GM18511 (cell line): ENCODE measurements at regions not wholly inside any gene's neighbourhood (a gene's known extent, or its start where the extent isn't known, plus 50 kb on each side); places are given as distances from the start of the nearest gene placed in this dataset.
"Not testable (repeated sequence)": the region's sequence is repeated elsewhere in the genome, so short reads cannot be mapped to it uniquely, and the experiment has no call there.

Source experiments
- ATAC-seq: cut with Tn5 transposase; IDR thresholded peaks from one replicate; pipeline ENCODE4 v1.9.1; 2021; ENCODE audit warnings: mild to moderate bottlenecking, moderate library complexity; ENCODE audit not compliant: unreplicated experiment

DNA sequence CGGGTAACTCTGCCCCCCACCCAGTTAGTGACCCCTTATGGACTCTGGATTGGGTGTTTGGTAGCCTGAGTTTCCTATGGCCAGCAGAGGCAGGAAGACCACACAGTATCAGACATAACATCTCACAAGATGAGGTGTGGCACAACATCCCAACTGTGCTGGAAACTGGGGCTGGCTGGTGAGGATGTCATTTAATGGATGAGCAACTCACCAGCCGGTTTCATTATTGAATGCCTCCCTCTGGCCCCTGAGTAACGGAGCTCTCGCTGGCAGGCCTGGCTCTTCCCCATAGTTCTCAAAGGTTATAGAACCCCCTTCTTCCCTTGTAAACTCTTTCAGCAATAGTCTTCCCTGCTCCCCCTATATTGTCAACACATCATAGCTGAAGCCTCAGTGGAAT lies 195.0 kb downstream of the BCL11A start:
- no peak for ATAC-seq

DNA sequence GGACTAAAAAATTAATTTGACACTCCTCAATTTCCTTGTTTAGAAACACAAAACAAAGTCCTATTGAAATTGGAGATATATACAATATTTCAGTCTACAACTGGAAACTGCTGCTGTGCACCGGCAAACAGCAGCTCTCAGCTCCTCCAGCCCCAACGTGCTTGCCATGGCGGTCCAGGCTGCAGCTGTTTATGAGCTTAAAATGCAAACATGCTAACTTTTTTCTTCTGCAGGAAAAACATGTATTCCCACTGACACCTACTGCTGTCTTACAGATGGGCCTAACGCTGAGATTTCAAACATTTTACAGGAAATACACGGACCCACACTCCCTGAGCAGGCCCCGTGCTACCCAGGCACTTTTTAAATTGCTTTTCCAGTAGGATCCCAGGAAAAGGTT lies 195.5 kb downstream of the BCL11A start:
- no peak for ATAC-seq

GRCh38 chr2:60356346-60356745 lies 197.1 kb downstream of the BCL11A start:
- ATAC-seq: peak; percentile 17

- peak; percentile 13 for ATAC-seq
Measured at GRCh38 chr2:60355849-60356261, 197.6 kb downstream of the BCL11A start.

- ATAC-seq: no peak
Measured at GRCh38 chr2:60354713-60355112, 198.7 kb downstream of the BCL11A start.

GRCh38 chr2:60353863-60354262 lies 199.6 kb downstream of the BCL11A start:
- ATAC-seq: peak; percentile 39

DNA sequence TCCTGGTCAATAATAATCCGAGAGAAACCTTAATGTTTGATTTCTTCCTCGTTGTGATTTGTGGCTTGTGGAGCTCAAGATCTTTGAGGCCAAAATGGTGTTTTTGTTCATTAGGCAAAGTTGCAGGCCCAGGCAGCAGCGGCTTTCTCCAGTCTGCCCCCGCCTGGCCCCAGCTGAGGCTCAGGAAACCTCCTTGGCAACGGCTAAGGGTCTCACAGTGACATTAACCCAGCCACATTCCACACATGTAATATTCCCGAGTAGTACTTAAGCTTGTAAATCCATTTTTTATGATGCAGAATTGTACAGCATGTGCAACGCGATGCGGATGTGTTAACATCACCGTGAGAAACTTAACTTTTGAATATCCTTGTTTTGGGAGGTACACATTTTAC lies 200.1 kb downstream of the BCL11A start:
- ATAC-seq: peak; percentile 11

- ATAC-seq: peak; percentile 20
Measured at GRCh38 chr2:60352491-60353405, 200.7 kb downstream of the BCL11A start.

DNA sequence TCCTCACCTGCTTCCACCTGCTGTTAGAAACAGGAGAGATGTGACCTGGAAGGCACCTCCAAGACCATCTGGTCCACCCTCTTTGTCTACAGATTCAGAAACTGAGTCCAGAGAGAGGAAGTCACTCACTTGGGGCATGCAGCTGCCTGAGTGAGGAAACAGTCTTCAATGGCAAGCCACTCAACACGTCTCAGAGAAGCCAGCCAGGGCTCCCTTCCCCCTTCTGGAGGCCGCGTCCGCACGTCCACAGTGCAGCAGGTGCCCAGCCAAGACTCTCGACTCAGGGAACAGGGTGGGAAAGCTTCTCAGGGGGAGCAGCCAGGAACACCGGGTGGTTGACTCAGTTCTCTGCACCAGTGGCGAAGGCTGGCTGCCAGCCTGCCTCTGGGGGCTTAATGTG lies 201.7 kb downstream of the BCL11A start:
- peak; percentile 26 for ATAC-seq

DNA sequence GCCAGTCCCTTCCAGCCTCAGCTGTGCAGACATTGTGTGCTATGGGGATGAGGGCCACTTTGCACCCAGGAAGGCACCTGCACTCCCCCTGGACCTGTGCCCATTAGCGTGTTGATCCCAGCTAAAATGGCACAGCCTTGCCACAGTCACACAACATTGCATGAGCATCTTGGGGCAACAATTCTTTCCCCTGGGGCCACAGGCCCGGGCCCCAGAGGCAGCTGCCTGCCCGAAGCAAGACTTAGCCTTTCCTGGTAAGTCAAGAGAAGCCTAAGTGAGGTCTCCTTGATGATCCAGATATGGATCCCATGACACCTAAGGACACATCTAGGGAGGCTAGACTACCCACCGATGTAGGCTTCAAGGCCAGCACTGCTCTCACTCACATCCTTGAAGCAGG lies 202.1 kb downstream of the BCL11A start:
- peak; percentile 0 for ATAC-seq

DNA sequence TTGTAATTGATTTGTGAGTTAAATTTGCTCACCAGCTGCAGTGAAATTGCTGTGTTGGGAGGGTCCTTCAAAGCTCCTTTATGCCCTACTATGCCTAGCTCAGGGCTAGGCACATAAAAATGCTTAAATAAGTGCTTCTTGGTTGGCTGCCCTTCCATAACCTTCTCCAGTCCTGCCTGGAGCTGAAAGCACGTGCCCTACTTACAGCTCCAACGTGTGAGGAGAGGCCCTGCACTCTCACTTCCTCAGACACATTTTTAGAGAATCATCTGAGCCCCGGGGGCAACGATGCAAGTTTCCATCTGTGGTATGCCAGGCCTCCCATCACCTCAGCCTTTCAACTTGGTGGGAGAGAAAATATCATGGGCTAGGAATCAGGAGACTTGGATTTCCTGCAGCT lies 202.7 kb downstream of the BCL11A start:
- no peak for ATAC-seq

DNA sequence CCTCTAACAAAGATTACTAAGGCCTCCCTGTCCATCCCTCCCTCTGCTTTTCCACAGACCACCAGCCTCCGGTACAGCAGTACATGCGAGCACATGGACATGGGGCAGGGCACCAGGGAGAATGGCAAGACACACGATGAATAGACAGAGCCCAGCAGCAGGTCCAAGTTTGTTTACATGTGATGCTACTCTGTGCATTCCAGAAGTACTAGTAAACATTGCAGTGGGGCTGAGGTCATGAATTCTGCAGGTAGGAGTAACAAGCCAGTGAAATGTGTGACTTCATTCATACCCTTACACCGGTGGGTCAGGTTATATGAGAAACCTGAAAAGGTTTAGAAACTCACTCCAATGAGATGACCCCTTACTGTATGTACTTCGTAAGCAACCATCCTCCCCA lies 205.7 kb downstream of the BCL11A start:
- no peak for ATAC-seq

DNA sequence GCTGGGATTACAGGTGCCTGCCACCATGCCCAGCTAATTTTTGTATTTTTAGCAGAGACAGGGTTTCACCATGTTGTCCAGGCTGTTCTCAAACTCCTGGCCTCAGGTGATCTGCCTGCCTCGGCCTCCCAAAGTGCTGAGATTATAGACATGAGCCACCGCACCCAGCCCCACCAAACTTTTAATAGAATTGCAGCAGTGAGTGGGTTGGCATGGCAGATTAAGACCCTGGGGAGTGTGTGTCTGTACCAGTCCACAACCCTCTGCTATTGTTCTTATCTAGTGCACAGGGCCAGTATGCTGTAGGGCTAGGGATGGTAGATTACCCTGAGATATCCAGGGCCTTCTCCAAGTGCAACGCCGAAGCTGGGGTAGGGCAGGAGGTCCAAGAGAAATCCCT lies 211.0 kb downstream of the BCL11A start:
- ATAC-seq: not testable (repeated sequence)

DNA sequence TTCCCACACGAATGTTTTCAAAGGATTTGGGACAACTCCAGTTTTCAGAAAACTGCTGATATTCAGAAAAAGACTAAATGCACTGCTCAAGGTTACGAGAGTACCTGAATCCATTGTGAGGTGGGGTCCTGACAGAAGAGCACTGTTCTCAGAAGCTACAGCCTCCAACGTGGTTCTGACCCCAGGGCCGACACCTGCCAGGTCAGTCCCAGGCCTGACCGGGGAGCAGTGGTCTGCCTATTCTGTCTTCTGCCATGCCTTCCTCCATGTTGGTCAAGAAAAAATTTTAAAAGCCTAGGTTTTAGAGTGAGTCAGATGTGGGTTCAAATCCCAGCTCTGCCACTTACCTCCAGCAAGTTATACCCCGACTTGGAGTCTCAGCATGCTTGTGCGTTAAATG lies 212.3 kb downstream of the BCL11A start:
- ATAC-seq: no peak

GRCh38 chr2:60339286-60339685 lies 214.2 kb downstream of the BCL11A start:
- ATAC-seq: no peak

GRCh38 chr2:60337142-60337497 lies 216.3 kb downstream of the BCL11A start:
- ATAC-seq: peak; percentile 48

DNA sequence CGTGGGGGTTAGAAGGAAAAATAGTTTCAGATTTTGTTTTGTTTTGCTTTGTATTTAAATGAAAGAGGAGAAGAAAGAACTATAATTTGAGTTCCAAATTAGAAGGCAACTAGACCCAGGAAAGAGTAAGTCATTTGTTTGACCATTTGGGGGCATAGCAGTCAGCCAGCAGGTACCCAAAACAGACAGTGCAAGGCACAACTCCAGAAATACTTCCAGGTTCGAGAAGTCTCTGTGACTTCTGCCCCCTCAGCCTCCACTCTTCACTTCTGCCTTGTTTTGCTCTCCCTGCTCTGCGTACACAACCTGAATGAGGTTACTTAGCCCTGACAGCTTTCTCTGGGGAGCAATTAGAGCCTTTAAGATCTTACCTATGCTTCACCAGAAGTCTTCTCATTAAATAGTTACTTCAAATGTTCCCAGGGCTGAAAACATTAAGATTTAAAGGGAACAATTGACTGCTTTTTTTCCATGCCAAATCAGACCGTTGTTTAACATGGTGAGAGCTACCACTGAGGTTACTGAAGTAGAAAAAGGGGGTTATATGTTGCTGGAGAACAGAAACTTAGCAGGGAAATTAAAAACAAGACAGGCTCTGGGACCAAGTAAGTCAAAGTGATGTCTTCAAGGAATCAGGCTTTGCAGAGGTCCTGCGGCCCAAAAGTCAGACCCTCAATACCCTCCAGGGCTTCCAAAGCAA lies 216.9 kb downstream of the BCL11A start:
- ATAC-seq: peak; percentile 53

DNA sequence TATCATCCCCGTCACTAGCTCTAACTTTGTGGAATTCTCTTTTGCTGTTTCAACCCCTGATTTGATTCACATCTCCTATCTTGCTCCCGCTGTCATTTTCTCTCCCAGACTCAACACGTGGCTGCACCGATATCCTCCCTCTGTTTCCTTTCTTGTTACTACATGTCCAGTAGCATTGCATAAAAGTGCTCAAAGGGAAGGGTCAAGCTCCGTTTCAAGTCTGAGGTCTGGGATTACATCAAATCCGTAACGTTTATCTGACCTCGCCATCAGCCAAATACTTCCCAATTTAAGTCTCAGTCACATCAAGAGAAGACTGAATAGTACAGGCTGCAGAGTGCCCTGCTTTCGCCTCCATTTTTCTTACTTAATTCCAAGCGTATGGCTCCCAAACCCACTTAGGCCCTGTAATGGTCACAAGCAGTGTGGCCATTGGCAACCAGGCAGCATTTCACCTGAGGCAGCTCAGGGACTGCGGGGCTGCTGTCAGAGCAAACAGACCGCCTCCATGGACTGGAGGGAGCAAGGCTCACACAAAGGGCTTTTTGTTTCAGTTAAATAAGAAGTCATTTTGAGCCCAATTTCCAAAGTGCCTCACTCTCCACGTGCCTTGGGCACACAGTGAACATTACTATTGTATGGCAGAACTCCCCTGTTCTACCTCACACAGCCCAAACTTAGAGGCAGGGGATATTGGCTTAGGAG lies 217.8 kb downstream of the BCL11A start:
- ATAC-seq: no peak

- no peak for ATAC-seq
Measured at GRCh38 chr2:60334610-60335009, 218.8 kb downstream of the BCL11A start.

DNA sequence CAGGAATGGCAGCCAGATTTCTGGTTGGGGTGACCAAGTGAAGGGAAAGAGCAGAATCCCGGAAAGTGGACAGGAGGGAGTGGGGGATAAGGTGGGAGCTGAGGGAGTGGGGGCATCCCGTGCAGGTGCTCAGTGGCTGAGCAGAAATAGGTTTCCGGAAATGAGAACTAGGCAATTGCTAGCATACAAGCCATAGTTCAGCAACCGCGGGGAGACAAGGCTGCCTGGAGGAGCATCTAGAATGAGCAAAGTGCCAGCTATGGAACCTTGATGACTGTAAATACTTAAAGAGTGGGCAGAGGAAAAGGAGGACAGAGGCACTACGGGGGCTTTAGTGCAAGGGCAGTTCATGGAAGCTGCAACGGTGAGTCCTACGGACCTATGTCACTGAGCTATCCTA lies 220.2 kb downstream of the BCL11A start:
- ATAC-seq: no peak

DNA sequence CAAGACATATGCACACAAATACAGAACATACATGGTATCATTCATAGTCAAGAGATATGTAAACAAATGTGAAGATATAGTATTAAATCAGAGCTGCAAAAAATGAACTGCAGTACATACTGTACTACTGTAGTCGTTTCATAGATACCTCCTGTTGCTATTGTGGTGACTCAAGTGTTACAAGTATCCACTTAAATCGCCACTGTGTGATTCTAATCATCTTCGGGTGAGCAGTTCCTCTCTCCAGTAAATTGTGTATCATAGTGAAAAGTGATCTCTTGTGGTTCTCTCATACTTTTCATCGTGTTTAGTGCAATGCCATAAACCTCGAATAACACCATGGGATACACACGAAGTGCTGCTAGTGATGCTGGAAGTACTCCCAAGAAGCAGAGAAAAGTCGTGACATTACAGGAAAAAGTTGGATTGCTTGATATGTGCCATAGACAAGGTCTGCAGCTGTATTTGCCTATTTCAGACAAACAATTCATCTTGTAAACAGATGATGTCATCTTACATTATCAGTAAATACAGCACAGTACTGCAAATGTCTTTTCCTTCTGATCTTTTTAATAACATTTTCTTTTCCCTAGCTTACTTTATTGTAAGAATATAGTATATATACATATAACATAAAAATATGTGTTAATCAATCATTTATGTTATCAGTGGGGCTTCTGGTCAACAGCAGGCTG lies 222.2 kb downstream of the BCL11A start:
- no peak for ATAC-seq
